ENCODE measurements at regions not wholly inside any gene's neighbourhood (a gene's known extent, or its start where the extent isn't known, plus 50 kb on each side); places are given as distances from the start of the nearest gene placed in this dataset.

GRCh38 chr13:59584761-59585670, 578.7 kb downstream of the DIAPH3 start:
- TF ChIP-seq CTCF (IDR thresholded peaks at IDR 0.05): no peak
- TF ChIP-seq POLR2A (IDR thresholded peaks at IDR 0.05): no peak
- no peak for TF ChIP-seq EP300 (IDR thresholded peaks at IDR 0.05)

Data from tibial nerve (tissue), 4 donors.